Psoas muscle (tissue), 7 donors: ENCODE measurements at regions not wholly inside any gene's neighbourhood (a gene's known extent, or its start where the extent isn't known, plus 50 kb on each side); places are given as distances from the start of the nearest gene placed in this dataset.

Source experiments
- ATAC-seq, 4 donors: fragments of 200-7000 bp; cut with Tn5 transposase; one replicate each; pipeline ENCODE4 v1.9.1; 2020; ENCODE audit warnings: moderate library complexity in 3 of 4, mild to moderate bottlenecking in 2 of 4
- DNase-seq, 2 donors: peaks; one replicate each; pipeline ENCODE4 v3.0.0-alpha.2; 2020
- H3K27ac ChIP-seq: fragments of 200-600 bp; one replicate; pipeline ENCODE4 v1.8.0; 2022
- H3K27me3 ChIP-seq, 3 donors: fragments of 200-600 bp in 1 of 3; one replicate each; pipeline versions ENCODE4 v1.6.1 to v1.8.0; 2013 to 2022; ENCODE audit warnings: low read length in 2 of 3, mild to moderate bottlenecking in 2 of 3, moderate library complexity in 1 of 3; ENCODE audit not compliant: insufficient read depth in 3 of 3
- H3K36me3 ChIP-seq, 2 donors: fragments of 200-600 bp in 1 of 2; one replicate each; pipeline versions ENCODE4 v1.6.1 to v1.8.0; 2013 to 2022; ENCODE audit warnings: low read depth in 1 of 2, mild to moderate bottlenecking in 1 of 2, moderate library complexity in 1 of 2; ENCODE audit not compliant: insufficient read depth in 1 of 2
- H3K4me1 ChIP-seq: fragments of 200-600 bp; one replicate; pipeline ENCODE4 v1.8.0; 2022
- H3K4me3 ChIP-seq: fragments of 200-600 bp; one replicate; pipeline ENCODE4 v1.8.0; 2022; ENCODE audit warnings: mild to moderate bottlenecking
- H3K9me3 ChIP-seq: fragments of 200-600 bp; one replicate; pipeline ENCODE4 v1.8.0; 2022
- CTCF ChIP-seq: fragments of 200-600 bp; IDR thresholded peaks from one replicate; pipeline ENCODE4 v1.8.0; 2022; ENCODE audit warnings: antibody characterized with exemption
- WGBS, 3 donors: extraction: QIAGEN DNeasy Blood & Tissue Kit; methylation state at CpG; one replicate each; pipeline versions ENCODE4 v1.1.6 to v1.1.7; 2013; 5-methylcytosine and 5-hydroxymethylcytosine counted together
- intact Hi-C, 2 donors: fragments of 100-400 bp; cut with DNase I; formaldehyde crosslinking; loops; one replicate each; pipeline versions ENCODE4 v1.11.0 to v1.14.2; 2022
- donor health status: healthy with polysubstance abuse.
- donor health status: DM: no; HTN: no; CAD: no; lungs with moderate emphysema.
- donor health status: Bipolar disorder and iron deficiency.
- donor health status: healthy.
- donor health status: DM: yes; HTN: yes; CAD: no.
- donor health status: DM: no; HTN: no; CAD: no.
- donor health status: DM: yes; HTN: yes; CAD: no.

GRCh38 chr5:117454716-117455212 is 880.1 kb upstream of the SEMA6A start:
- H3K36me3 ChIP-seq: no peaks in the 10 kb centered on the region
- TF ChIP-seq CTCF: peak; percentile 51
- no peaks in the 10 kb centered on the region for H3K4me1 ChIP-seq
- no peak overlapping the region for H3K4me3 ChIP-seq
- WGBS, 3 donors: 62 to 67% (median 65%) methylated on average over 13 of the region's 13 CpGs
- H3K9me3 ChIP-seq: no peaks in the 10 kb centered on the region
- no peak overlapping the region for H3K27ac ChIP-seq
- ATAC-seq: no peak
- no peaks in the 10 kb centered on the region for H3K27me3 ChIP-seq
- intact Hi-C loops: no loop called here
- peak; percentile 18 to 46 for DNase-seq

DNA sequence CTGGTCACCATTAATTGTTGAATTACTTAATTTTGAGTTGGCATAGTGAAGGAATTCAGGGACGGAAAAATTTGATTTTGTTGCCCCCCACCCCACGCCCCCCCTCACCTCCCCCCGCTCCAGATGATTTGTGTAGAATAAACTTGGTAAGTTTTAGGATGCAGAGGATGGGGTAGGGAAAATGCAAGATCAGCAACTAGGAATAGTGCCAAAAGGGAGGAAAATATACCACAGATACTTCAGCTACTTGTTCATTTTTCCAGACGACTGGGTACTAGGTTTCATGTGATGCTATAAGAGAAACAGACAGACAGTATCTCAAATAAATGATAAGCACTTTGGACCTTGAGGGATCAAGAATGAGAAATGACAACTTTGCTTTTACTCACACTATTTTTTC is 862.2 kb upstream of the SEMA6A start:
- H3K4me3 ChIP-seq: no peak overlapping the region
- H3K4me1 ChIP-seq: no peaks in the 10 kb centered on the region
- no peak for TF ChIP-seq CTCF
- no peaks in the 10 kb centered on the region for H3K36me3 ChIP-seq
- no peaks in the 10 kb centered on the region for H3K27me3 ChIP-seq
- intact Hi-C loops: no loop called here
- no peak for ATAC-seq
- 84 to 87% (median 86%) methylated on average over 4 of the region's 4 CpGs for WGBS, 3 donors
- H3K27ac ChIP-seq: no peak overlapping the region
- no peaks in the 10 kb centered on the region for H3K9me3 ChIP-seq
- DNase-seq: no peak

DNA sequence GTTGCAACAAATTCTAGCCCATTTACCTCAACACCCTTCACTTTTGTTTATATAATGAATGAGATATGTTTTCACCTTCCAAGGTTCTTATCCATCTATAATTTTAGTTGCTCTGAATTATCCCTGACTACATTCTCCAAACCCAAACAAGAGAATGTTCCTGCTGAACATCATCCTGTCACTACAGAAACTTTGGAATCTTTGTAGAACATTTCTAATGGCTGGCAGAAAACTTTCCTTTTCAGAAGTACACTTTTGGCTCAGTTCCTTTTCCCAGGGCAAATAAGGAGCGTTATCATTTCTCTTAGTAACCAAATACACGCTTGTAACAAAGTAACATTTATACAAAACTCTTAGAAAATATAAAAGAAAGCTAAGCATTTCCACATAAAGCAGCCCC is 860.6 kb upstream of the SEMA6A start:
- DNase-seq (no peak), ATAC-seq (no peak)
- no peaks in the 10 kb centered on the region for H3K9me3 ChIP-seq
- H3K4me1 ChIP-seq: no peaks in the 10 kb centered on the region
- TF ChIP-seq CTCF: no peak
- 47 to 60% (median 59%) methylated on average over 2 of the region's 2 CpGs for WGBS, 3 donors
- H3K36me3 ChIP-seq: no peaks in the 10 kb centered on the region
- no peak overlapping the region for H3K4me3 ChIP-seq
- H3K27me3 ChIP-seq: no peaks in the 10 kb centered on the region
- no peak overlapping the region for H3K27ac ChIP-seq
- intact Hi-C loops: no loop called here

DNA sequence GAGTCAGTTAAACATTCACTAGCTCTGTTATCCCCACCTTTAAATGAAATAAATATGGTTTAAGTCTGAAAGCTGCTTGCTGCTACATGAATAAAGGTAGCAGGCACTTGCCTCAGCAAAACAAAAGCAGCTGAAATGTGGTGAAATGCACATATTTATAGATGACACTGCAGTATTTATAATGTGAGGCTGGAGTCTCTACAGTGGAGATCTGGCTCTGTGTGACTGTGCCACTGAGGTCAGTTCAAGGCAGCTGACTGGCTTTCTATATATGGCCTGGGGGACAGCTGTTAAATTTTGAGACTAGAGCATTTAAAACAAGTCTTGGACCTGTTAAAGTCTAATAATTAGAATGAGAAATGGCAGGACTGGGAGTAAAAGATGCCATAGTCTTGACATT is 859.6 kb upstream of the SEMA6A start:
- Histone ChIP-seq H3K9me3 (no peaks in the 10 kb centered on the region), H3K4me3 (no peak overlapping the region), H3K27me3 (no peaks in the 10 kb centered on the region), H3K36me3 (no peaks in the 10 kb centered on the region), H3K27ac (no peak overlapping the region), H3K4me1 (no peaks in the 10 kb centered on the region)
- intact Hi-C loops: no loop called here
- ATAC-seq: no peak
- TF ChIP-seq CTCF: no peak
- no peak for DNase-seq

- H3K9me3 ChIP-seq: no peaks in the 10 kb centered on the region
- ATAC-seq: no peak
- no peak overlapping the region for H3K27ac ChIP-seq
- H3K27me3 ChIP-seq: no peaks in the 10 kb centered on the region
- no peaks in the 10 kb centered on the region for H3K36me3 ChIP-seq
- DNase-seq: no peak
- no peak overlapping the region for H3K4me3 ChIP-seq
- intact Hi-C loops: no loop called here
- H3K4me1 ChIP-seq: no peaks in the 10 kb centered on the region
- WGBS, 3 donors: 34 to 46% (median 45%) methylated on average over 1 of the region's 1 CpG
- TF ChIP-seq CTCF: no peak
These were observed 859.2 kb upstream of the SEMA6A start for GRCh38 chr5:117433818-117434217.
